ENCODE measurements at regions not wholly inside any gene's neighbourhood (a gene's known extent, or its start where the extent isn't known, plus 50 kb on each side); places are given as distances from the start of the nearest gene placed in this dataset.

GRCh38 chr4:186342582-186342981, 76.6 kb downstream of the F11 start:
- H3K4me3 ChIP-seq (ENCODE audit: low read depth, low read length): no peak overlapping the region
- DNase-seq (ENCODE audit: low read depth): no peak
- TF ChIP-seq, protein P1, sequence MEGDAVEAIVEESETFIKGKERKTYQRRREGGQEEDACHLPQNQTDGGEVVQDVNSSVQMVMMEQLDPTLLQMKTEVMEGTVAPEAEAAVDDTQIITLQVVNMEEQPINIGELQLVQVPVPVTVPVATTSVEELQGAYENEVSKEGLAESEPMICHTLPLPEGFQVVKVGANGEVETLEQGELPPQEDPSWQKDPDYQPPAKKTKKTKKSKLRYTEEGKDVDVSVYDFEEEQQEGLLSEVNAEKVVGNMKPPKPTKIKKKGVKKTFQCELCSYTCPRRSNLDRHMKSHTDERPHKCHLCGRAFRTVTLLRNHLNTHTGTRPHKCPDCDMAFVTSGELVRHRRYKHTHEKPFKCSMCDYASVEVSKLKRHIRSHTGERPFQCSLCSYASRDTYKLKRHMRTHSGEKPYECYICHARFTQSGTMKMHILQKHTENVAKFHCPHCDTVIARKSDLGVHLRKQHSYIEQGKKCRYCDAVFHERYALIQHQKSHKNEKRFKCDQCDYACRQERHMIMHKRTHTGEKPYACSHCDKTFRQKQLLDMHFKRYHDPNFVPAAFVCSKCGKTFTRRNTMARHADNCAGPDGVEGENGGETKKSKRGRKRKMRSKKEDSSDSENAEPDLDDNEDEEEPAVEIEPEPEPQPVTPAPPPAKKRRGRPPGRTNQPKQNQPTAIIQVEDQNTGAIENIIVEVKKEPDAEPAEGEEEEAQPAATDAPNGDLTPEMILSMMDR (IDR thresholded peaks at IDR 0.05; ENCODE audit: control insufficient read depth, extremely low read depth, insufficient read depth): no peak

DNA sequence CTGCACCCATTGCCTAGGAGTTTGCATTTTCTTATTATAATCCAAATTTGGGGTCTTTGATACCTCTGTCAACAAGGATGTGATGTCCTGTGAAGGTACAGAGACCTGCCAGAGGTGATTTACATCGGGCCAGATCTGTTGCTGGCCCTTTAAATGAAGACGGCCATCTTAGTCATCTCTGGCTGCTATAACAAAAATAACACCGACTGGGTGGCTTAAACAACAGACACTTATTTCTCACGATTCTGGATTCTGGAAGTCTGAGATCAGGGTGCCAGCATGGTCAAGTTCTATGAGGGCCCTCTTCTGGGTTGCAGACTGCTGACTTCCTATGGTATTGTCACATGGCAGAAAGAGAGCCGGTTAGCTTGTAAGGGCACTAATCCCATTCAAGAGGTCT, 75.7 kb downstream of the F11 start:
- no peak overlapping the region for H3K4me3 ChIP-seq (ENCODE audit: low read depth, low read length)
- TF ChIP-seq, protein P1 (IDR thresholded peaks at IDR 0.05; ENCODE audit: control insufficient read depth, extremely low read depth, insufficient read depth): no peak
- DNase-seq (ENCODE audit: low read depth): no peak
